ENCODE measurements at regions not wholly inside any gene's neighbourhood (a gene's known extent, or its start where the extent isn't known, plus 50 kb on each side); places are given as distances from the start of the nearest gene placed in this dataset.

- 0 out of 5 replicates have a peak, but pooled peaks cover 0 to 2% of the 10 kb centered on the region in 2 experiments for H3K27me3 ChIP-seq (ENCODE audit: control insufficient read depth in 1 of 2, insufficient read depth in 2 of 2, low read length in 2 of 2)
- FAIRE-seq (no peak), ATAC-seq (no peak), DNase-seq (ENCODE audit: low spot score) (no peak)
- BruUV-seq (replicated peaks), result no TSS peak
- in situ Hi-C loops (cut with HindIII; ENCODE audit: extremely low pct_ligation_motif_present, low pct_unique_long_range_greater_than_20kb), result no loop called here
- POLR2A ChIA-PET, result no interaction called here
- intact Hi-C loops (cut with micrococcal nuclease; ENCODE audit: unreplicated experiment), result no loop called here
- H3K36me3 ChIP-seq (replicated peaks in 1 of 2; ENCODE audit: control insufficient read depth in 1 of 2, insufficient read depth in 2 of 2, low read length in 2 of 2), result no peaks in the 10 kb centered on the region
- H3K4me1 ChIP-seq (ENCODE audit: insufficient read depth, low read length), result no peaks in the 10 kb centered on the region
- H2AFZ ChIP-seq (ENCODE audit: low read length), result no peak overlapping the region
- H4K20me1 ChIP-seq (ENCODE audit: insufficient read depth, low read length), result no peaks in the 10 kb centered on the region
- H3K79me2 ChIP-seq (ENCODE audit: insufficient read depth, low read length), result no peaks in the 10 kb centered on the region
- H3K9me3 ChIP-seq (ENCODE audit: low read length), result no peaks in the 10 kb centered on the region
- no peak overlapping the region for H3K9ac ChIP-seq (ENCODE audit: insufficient read depth, low read depth, low read length)
- no peak overlapping the region for H3K27ac ChIP-seq (ENCODE audit: extremely low read length, insufficient read depth, low read length)
- WGBS (ENCODE audit: low lambda C conversion rate), result 0% methylated on average over 1 of the region's 1 CpG
- CTCF ChIA-PET (ENCODE audit: low intra/inter-chr PET ratio, low total read pairs), result no interaction called here
- no peak overlapping the region for H3K4me3 ChIP-seq (replicated peaks in 1 of 3; ENCODE audit: insufficient read depth in 1 of 3, low read depth in 2 of 3, low read length in 3 of 3)
- peak; percentile 25 to 44; a peak in 3 of 4 replicates for TF ChIP-seq MAFK (conservative IDR thresholded peaks at IDR 0.05 in 1 of 2, IDR thresholded peaks at IDR 0.05 in 1 of 2; ENCODE audit: low read length in 2 of 2)
- TF ChIP-seq CEBPB (IDR thresholded peaks at IDR 0.05; ENCODE audit: borderline replicate concordance, low read depth, low read length), result 0 out of 2 replicates have a peak, but pooled peaks have one; percentile 6
- TF ChIP-seq NFRKB (IDR thresholded peaks at IDR 0.05), result no peak
- H3K4me2 ChIP-seq (ENCODE audit: low read depth, low read length), result no peak overlapping the region
These were observed 65.9 kb upstream of the PEX5L start for GRCh38 chr3:180102604-180103003.

GRCh38 chr3:180116203-180116602, 79.5 kb upstream of the PEX5L start:
- Histone ChIP-seq H3K36me3 (replicated peaks in 1 of 2; ENCODE audit: control insufficient read depth in 1 of 2, insufficient read depth in 2 of 2, low read length in 2 of 2) (no peaks in the 10 kb centered on the region), H3K4me3 (replicated peaks in 1 of 3; ENCODE audit: insufficient read depth in 1 of 3, low read depth in 2 of 3, low read length in 3 of 3) (no peak overlapping the region), H3K4me2 (ENCODE audit: low read depth, low read length) (no peak overlapping the region), H3K27ac (ENCODE audit: extremely low read length, insufficient read depth, low read length) (no peak overlapping the region), H3K4me1 (ENCODE audit: insufficient read depth, low read length) (no peaks in the 10 kb centered on the region), H3K9me3 (ENCODE audit: low read length) (no peaks in the 10 kb centered on the region), H3K27me3 (ENCODE audit: control insufficient read depth in 1 of 2, insufficient read depth in 2 of 2, low read length in 2 of 2) (no peaks in the 10 kb centered on the region), H2AFZ (ENCODE audit: low read length) (no peak overlapping the region), H4K20me1 (ENCODE audit: insufficient read depth, low read length) (no peaks in the 10 kb centered on the region), H3K79me2 (ENCODE audit: insufficient read depth, low read length) (no peaks in the 10 kb centered on the region), H3K9ac (ENCODE audit: insufficient read depth, low read depth, low read length) (no peak overlapping the region)
- in situ Hi-C loops (cut with HindIII; ENCODE audit: extremely low pct_ligation_motif_present, low pct_unique_long_range_greater_than_20kb) (no loop called here), intact Hi-C loops (cut with micrococcal nuclease; ENCODE audit: unreplicated experiment) (no loop called here)
- 17% methylated on average over 4 of the region's 4 CpGs for WGBS (ENCODE audit: low lambda C conversion rate)
- POLR2A ChIA-PET, result no interaction called here
- CTCF ChIA-PET (ENCODE audit: low intra/inter-chr PET ratio, low total read pairs), result no interaction called here
- no peak for FAIRE-seq
- ATAC-seq, result no peak
- DNase-seq (ENCODE audit: low spot score), result no peak
- no TSS peak for BruUV-seq (replicated peaks)
- TF ChIP-seq ELF3 (CRISPR knock-in tag; IDR thresholded peaks at IDR 0.05) (no peak), PBX2 (CRISPR knock-in tag; IDR thresholded peaks at IDR 0.05) (no peak), ZNF589 (CRISPR knock-in tag; conservative IDR thresholded peaks at IDR 0.05) (no peak), SUZ12 (IDR thresholded peaks at IDR 0.05; ENCODE audit: low read depth, low read length) (no peak), ZNF615 (CRISPR knock-in tag; IDR thresholded peaks at IDR 0.05; ENCODE audit: borderline replicate concordance) (no peak), FOXO4 (CRISPR knock-in tag; conservative IDR thresholded peaks at IDR 0.05) (no peak), ZNF335 (CRISPR knock-in tag; IDR thresholded peaks at IDR 0.05) (no peak), PRPF4 (IDR thresholded peaks at IDR 0.05; ENCODE audit: low read depth, low read length, poor library complexity, severe bottlenecking) (no peak), ZNF777 (CRISPR knock-in tag; IDR thresholded peaks at IDR 0.05) (no peak), ZNF253 (CRISPR knock-in tag; IDR thresholded peaks at IDR 0.05; ENCODE audit: borderline replicate concordance) (no peak), SRSF4 (IDR thresholded peaks at IDR 0.05; ENCODE audit: low read depth, low read length, poor library complexity, severe bottlenecking) (no peak), BRF2 (CRISPR knock-in tag; IDR thresholded peaks at IDR 0.05) (no peak), ZNF432 (CRISPR knock-in tag; IDR thresholded peaks at IDR 0.05; ENCODE audit: borderline replicate concordance) (no peak), RAD51 (IDR thresholded peaks at IDR 0.05; ENCODE audit: borderline replicate concordance) (no peak)
